Mammary epithelial cell (primary cell): ENCODE measurements at regions not wholly inside any gene's neighbourhood (a gene's known extent, or its start where the extent isn't known, plus 50 kb on each side); places are given as distances from the start of the nearest gene placed in this dataset.

Experiments used
- CTCF ChIP-seq, 2 donors: IDR thresholded peaks in 1 of 2; conservative IDR thresholded peaks in 1 of 2; 2 replicates each; pipeline ENCODE4 v1.5.1; 2011 to 2012; ENCODE audit warnings: inconsistent platforms in 2 of 2, low read length in 2 of 2, mild to moderate bottlenecking in 2 of 2, control low read depth in 1 of 2, low read depth in 1 of 2; ENCODE audit not compliant: insufficient read depth in 1 of 2; ENCODE audit errors: extremely low read depth in 1 of 2
- EZH2 ChIP-seq: IDR thresholded peaks from 2 replicates; pipeline ENCODE4 v1.6.1; 2012; ENCODE audit warnings: low read length, inconsistent platforms, borderline replicate concordance

GRCh38 chr14:71557351-71557750, 374.9 kb upstream of the RGS6 start:
- no peak for TF ChIP-seq CTCF (conservative IDR thresholded peaks at IDR 0.05 in 1 of 2, IDR thresholded peaks at IDR 0.05 in 1 of 2; ENCODE audit: extremely low read depth in 1 of 2, insufficient read depth in 1 of 2, low read depth in 1 of 2, low read length in 2 of 2)
- no peak for TF ChIP-seq EZH2
